GM12878 (cell line): ENCODE measurements at regions not wholly inside any gene's neighbourhood (a gene's known extent, or its start where the extent isn't known, plus 50 kb on each side); places are given as distances from the start of the nearest gene placed in this dataset.

Experiments used
- ATAC-seq: fragments of 200-7000 bp; cut with Tn5 transposase; 3 replicates; pipeline ENCODE4 v1.9.1; 2020; ENCODE audit warnings: mild to moderate bottlenecking, moderate library complexity
- BruUV-seq: library from RNA; stranded (reverse); fragments of 400-500 nt; replicated peaks from 2 replicates; lab custom pipeline; 2021; lab: Mats Ljungman, UMichigan
- CTCF ChIA-PET: fragments of 300-600 bp; sonication (Branson Sonifier 250); formaldehyde crosslinking; extraction: SDS; loops from one replicate; lab custom pipeline; 2021; ENCODE audit warnings: inconsistent platforms; lab: Yijun Ruan, JAX
- POLR2A ChIA-PET: fragments of 350-600 bp; formaldehyde crosslinking; extraction: SDS; loops from one replicate; lab custom pipeline; 2021; ENCODE audit warnings: inconsistent platforms; lab: Charles Lee
- RAD21 ChIA-PET: fragments of 300-600 bp; sonication (Branson Sonifier 250); formaldehyde crosslinking; loops from one replicate; lab custom pipeline; 2023; ENCODE audit warnings: antibody characterized with exemption; ENCODE audit not compliant: unreplicated experiment; lab: Charles Lee
- SMC1A ChIA-PET: fragments of 300-600 bp; sonication (Branson Sonifier 250); formaldehyde crosslinking; loops from one replicate; lab custom pipeline; 2023; ENCODE audit not compliant: unreplicated experiment, uncharacterized antibody; lab: Charles Lee
- DNase-seq: peaks from one replicate; pipeline ENCODE4 v3.0.0-alpha.2; 2011; ENCODE audit warnings: low read depth, low spot score
- FAIRE-seq: peaks from 3 replicates; lab custom pipeline; 2011; peaks lifted over from hg19 to GRCh38; lab: Jason Lieb, UNC
- H2AFZ ChIP-seq: 2 replicates; pipeline ENCODE4 v1.6.0; 2011; ENCODE audit warnings: low read depth, low read length, control low read depth; ENCODE audit not compliant: control insufficient read depth
- H3K27ac ChIP-seq: 2 replicates; pipeline ENCODE4 v1.5.1; 2011; ENCODE audit warnings: control low read depth; ENCODE audit not compliant: control insufficient read depth, insufficient read depth
- H3K27me3 ChIP-seq, 2 experiments: replicated peaks in 1 of 2; 2 replicates each; pipeline versions ENCODE4 v1.6.0 to v1.6.1; 2011; ENCODE audit warnings: low read length in 1 of 2; ENCODE audit not compliant: control insufficient read depth in 2 of 2, insufficient read depth in 2 of 2
- H3K36me3 ChIP-seq, 2 experiments: 2 replicates each; pipeline ENCODE4 v1.5.1; 2011; ENCODE audit warnings: low read length in 1 of 2; ENCODE audit not compliant: control insufficient read depth in 2 of 2, insufficient read depth in 2 of 2
- H3K4me1 ChIP-seq: 2 replicates; pipeline ENCODE4 v1.6.1; 2011; ENCODE audit warnings: mild to moderate bottlenecking, low read length, moderate library complexity, mixed read lengths; ENCODE audit not compliant: control insufficient read depth, insufficient read depth
- H3K4me2 ChIP-seq: 2 replicates; pipeline ENCODE4 v1.6.0; 2011; ENCODE audit warnings: control low read depth; ENCODE audit not compliant: control insufficient read depth, insufficient read depth
- H3K4me3 ChIP-seq: fragments of 200-600 bp; sonication (generic); 2 replicates; pipeline ENCODE4 v1.5.1; 2016
- H3K79me2 ChIP-seq: 2 replicates; pipeline ENCODE4 v1.6.0; 2011; ENCODE audit warnings: low read length; ENCODE audit not compliant: control insufficient read depth, insufficient read depth
- H3K9ac ChIP-seq: 2 replicates; pipeline ENCODE4 v1.8.0; 2011; ENCODE audit warnings: low read length, control low read depth, mixed read lengths; ENCODE audit not compliant: control insufficient read depth, insufficient read depth
- H3K9me3 ChIP-seq: replicated peaks from 3 replicates; pipeline ENCODE4 v1.5.1; 2011; ENCODE audit warnings: mild to moderate bottlenecking, low read length; ENCODE audit not compliant: control insufficient read depth, insufficient read depth
- H4K20me1 ChIP-seq: 2 replicates; pipeline ENCODE4 v1.6.0; 2011; ENCODE audit not compliant: control insufficient read depth, insufficient read depth
- CREM ChIP-seq: IDR thresholded peaks from 2 replicates; pipeline ENCODE4 v1.6.1; 2014; ENCODE audit warnings: antibody characterized with exemption, low read depth
- E4F1 ChIP-seq: fragments of 450-650 bp; IDR thresholded peaks from 2 replicates; pipeline ENCODE4 v1.6.1; 2018; ENCODE audit warnings: borderline replicate concordance, mild to moderate bottlenecking; ENCODE audit not compliant: partially characterized antibody
- FOXM1 ChIP-seq: IDR thresholded peaks from 2 replicates; pipeline ENCODE4 v1.6.1; 2012; ENCODE audit warnings: low read depth, mild to moderate bottlenecking, inconsistent platforms, low read length, moderate library complexity
- GATAD2B ChIP-seq: fragments of 450-650 bp; conservative IDR thresholded peaks from 2 replicates; pipeline ENCODE4 v1.6.1; 2017; ENCODE audit warnings: low read depth, mild to moderate bottlenecking, moderate library complexity
- JUNB ChIP-seq: IDR thresholded peaks from 2 replicates; pipeline ENCODE4 v1.6.1; 2016; ENCODE audit warnings: antibody characterized with exemption, mild to moderate bottlenecking
- MTA3 ChIP-seq: IDR thresholded peaks from 2 replicates; pipeline ENCODE4 v1.6.1; 2012; ENCODE audit warnings: low read length, inconsistent platforms, borderline replicate concordance
- RCOR1 ChIP-seq: conservative IDR thresholded peaks from 2 replicates; pipeline ENCODE4 v1.6.1; 2012; ENCODE audit warnings: low read depth, low read length, improper control_type of control experiment
- RUNX3 ChIP-seq: IDR thresholded peaks from 2 replicates; pipeline ENCODE4 v1.6.1; 2012; ENCODE audit warnings: low read length, inconsistent platforms
- SIN3A ChIP-seq: IDR thresholded peaks from 2 replicates; pipeline ENCODE4 v1.6.1; 2012; ENCODE audit warnings: low read depth, low read length, improper control_type of control experiment
- SMAD5 ChIP-seq: IDR thresholded peaks from 2 replicates; pipeline ENCODE4 v1.6.1; 2016; ENCODE audit warnings: antibody characterized with exemption, low read depth
- SPI1 ChIP-seq: IDR thresholded peaks from 2 replicates; pipeline ENCODE4 v1.6.1; 2011; ENCODE audit warnings: low read depth, mild to moderate bottlenecking, low read length, moderate library complexity, borderline replicate concordance; ENCODE audit not compliant: insufficient read depth
- STAT1 ChIP-seq: fragments of 450-650 bp; conservative IDR thresholded peaks from 2 replicates; pipeline ENCODE4 v1.6.1; 2014; ENCODE audit warnings: antibody characterized with exemption, mild to moderate bottlenecking
- YY1 ChIP-seq: IDR thresholded peaks from 2 replicates; pipeline ENCODE4 v1.6.1; 2011; ENCODE audit warnings: low read depth, mild to moderate bottlenecking, low read length
- ZBED1 ChIP-seq: IDR thresholded peaks from 2 replicates; pipeline ENCODE4 v1.6.1; 2016; ENCODE audit warnings: borderline replicate concordance
- ZZZ3 ChIP-seq: IDR thresholded peaks from 2 replicates; pipeline ENCODE4 v1.6.1; 2011; ENCODE audit warnings: low read depth; ENCODE audit not compliant: control insufficient read depth, insufficient read length
- WGBS: methylation state at CpG from one replicate; pipeline ENCODE4 v1.1.6; 2016; ENCODE audit warnings: low lambda C conversion rate; ENCODE audit not compliant: insufficient replicate concordance, insufficient coverage; ENCODE audit errors: missing lambda C conversion rate; 5-methylcytosine and 5-hydroxymethylcytosine counted together
- in situ Hi-C: fragments of 300-500 bp; cut with MboI; formaldehyde crosslinking; loops from 9 replicates; pipeline ENCODE4 v1.14.3; 2018; ENCODE audit warnings: mixed read lengths
- intact Hi-C: fragments of 100-400 bp; cut with micrococcal nuclease; formaldehyde crosslinking; loops from one replicate; pipeline ENCODE4 v1.14.2; 2022; ENCODE audit not compliant: unreplicated experiment

GRCh38 chr6:148222376-148222775, 120.3 kb upstream of the SASH1 start:
- BruUV-seq, result no TSS peak
- H3K4me1 ChIP-seq, result no peaks in the 10 kb centered on the region
- RAD21 ChIA-PET, result no interaction called here
- no peaks in the 10 kb centered on the region for H3K9me3 ChIP-seq
- TF ChIP-seq GATAD2B (no peak), FOXM1 (no peak), ZZZ3 (no peak), SIN3A (no peak), SPI1 (no peak), CREM (no peak), YY1 (no peak)
- no peak overlapping the region for H3K4me3 ChIP-seq
- FAIRE-seq, result no peak
- H2AFZ ChIP-seq, result no peak overlapping the region
- H3K27me3 ChIP-seq, result peaks cover 0 to 3% of the 10 kb centered on the region in 2 experiments; a peak in 2 of 4 replicates
- no peak overlapping the region for H3K9ac ChIP-seq
- SMC1A ChIA-PET, result no interaction called here
- H3K4me2 ChIP-seq, result no peak overlapping the region
- H3K79me2 ChIP-seq, result no peaks in the 10 kb centered on the region
- ATAC-seq, result no peak
- no peak for DNase-seq
- H4K20me1 ChIP-seq, result no peaks in the 10 kb centered on the region
- WGBS, result 13% methylated on average over 3 of the region's 3 CpGs
- POLR2A ChIA-PET, result no interaction called here
- intact Hi-C loops, result no loop called here
- in situ Hi-C loops, result no loop called here
- H3K36me3 ChIP-seq, result no peaks in the 10 kb centered on the region
- CTCF ChIA-PET, result no interaction called here
- H3K27ac ChIP-seq, result no peak overlapping the region

GRCh38 chr6:148222846-148223245, 119.8 kb upstream of the SASH1 start:
- no peaks in the 10 kb centered on the region for H3K79me2 ChIP-seq
- BruUV-seq, result no TSS peak
- H3K9ac ChIP-seq, result no peak overlapping the region
- CTCF ChIA-PET, result no interaction called here
- WGBS, result 43% methylated on average over 6 of the region's 6 CpGs
- H3K4me3 ChIP-seq, result no peak overlapping the region
- POLR2A ChIA-PET, result no interaction called here
- no peak overlapping the region for H3K27ac ChIP-seq
- intact Hi-C loops (no loop called here), in situ Hi-C loops (no loop called here)
- SMC1A ChIA-PET, result no interaction called here
- no peak overlapping the region for H2AFZ ChIP-seq
- no peaks in the 10 kb centered on the region for H3K9me3 ChIP-seq
- H3K27me3 ChIP-seq, result peaks cover 0 to 3% of the 10 kb centered on the region in 2 experiments; a peak in 2 of 4 replicates
- H3K36me3 ChIP-seq, result no peaks in the 10 kb centered on the region
- FAIRE-seq (no peak), DNase-seq (no peak), ATAC-seq (no peak)
- RAD21 ChIA-PET, result no interaction called here
- no peaks in the 10 kb centered on the region for H4K20me1 ChIP-seq
- H3K4me2 ChIP-seq, result no peak overlapping the region
- no peaks in the 10 kb centered on the region for H3K4me1 ChIP-seq
- TF ChIP-seq FOXM1, result no peak
- TF ChIP-seq ZZZ3, result no peak
- TF ChIP-seq MTA3, result no peak
- no peak for TF ChIP-seq SMAD5
- no peak for TF ChIP-seq ZBED1
- TF ChIP-seq JUNB, result no peak
- no peak for TF ChIP-seq E4F1
- no peak for TF ChIP-seq RCOR1
- no peak for TF ChIP-seq STAT1
- TF ChIP-seq RUNX3, result no peak
